Mesenchymal stem cell (in vitro differentiated cells and primary cell): ENCODE measurements at regions not wholly inside any gene's neighbourhood (a gene's known extent, or its start where the extent isn't known, plus 50 kb on each side); places are given as distances from the start of the nearest gene placed in this dataset.

Experiments
- DNase-seq: peaks from one replicate; pipeline ENCODE4 v3.0.0-alpha.2; 2013
- H2AFZ ChIP-seq: one replicate; pipeline ENCODE4 v1.6.1; 2013; ENCODE audit warnings: low read depth, mild to moderate bottlenecking, control low read depth, inconsistent platforms, low read length, moderate library complexity
- H2AK5ac ChIP-seq: 2 replicates; pipeline ENCODE4 v1.6.1; 2013; ENCODE audit warnings: low read length, moderate library complexity, mild to moderate bottlenecking, inconsistent platforms; ENCODE audit not compliant: severe bottlenecking
- H2BK120ac ChIP-seq: one replicate; pipeline ENCODE4 v1.6.1; 2013; ENCODE audit warnings: low read depth, mild to moderate bottlenecking, inconsistent platforms, low read length, moderate library complexity
- H2BK12ac ChIP-seq, 2 experiments: one replicate each; pipeline ENCODE4 v1.6.1; 2013; ENCODE audit warnings: inconsistent platforms in 2 of 2, low read length in 2 of 2, mild to moderate bottlenecking in 2 of 2, moderate library complexity in 2 of 2, control low read depth in 1 of 2
- H2BK15ac ChIP-seq: one replicate; pipeline ENCODE4 v1.6.1; 2013; ENCODE audit warnings: mild to moderate bottlenecking, low read depth, inconsistent platforms; ENCODE audit not compliant: poor library complexity, severe bottlenecking
- H2BK5ac ChIP-seq: 2 replicates; pipeline ENCODE4 v1.6.1; 2013; ENCODE audit warnings: low read depth, mild to moderate bottlenecking, low read length, control low read depth, inconsistent platforms; ENCODE audit not compliant: poor library complexity, severe bottlenecking
- H3K14ac ChIP-seq, 2 experiments: one replicate each; pipeline ENCODE4 v1.6.1; 2013; ENCODE audit warnings: inconsistent platforms in 2 of 2, low read length in 2 of 2, control low read depth in 1 of 2, mild to moderate bottlenecking in 1 of 2, moderate library complexity in 1 of 2
- H3K18ac ChIP-seq, 2 experiments: one replicate each; pipeline ENCODE4 v1.6.1; 2013; ENCODE audit warnings: inconsistent platforms in 2 of 2, low read length in 2 of 2, control low read depth in 1 of 2, low read depth in 1 of 2, mild to moderate bottlenecking in 1 of 2
- H3K23ac ChIP-seq, 2 experiments: one replicate each; pipeline ENCODE4 v1.6.1; 2013; ENCODE audit warnings: inconsistent platforms in 2 of 2, low read length in 2 of 2, mild to moderate bottlenecking in 2 of 2, moderate library complexity in 2 of 2, control low read depth in 1 of 2
- H3K27ac ChIP-seq: 2 replicates; pipeline ENCODE4 v1.5.1; 2013; ENCODE audit warnings: mild to moderate bottlenecking, moderate library complexity, low read length, control low read depth, inconsistent platforms; ENCODE audit not compliant: poor library complexity, severe bottlenecking
- H3K27me3 ChIP-seq, 2 experiments: 2 replicates each; pipeline versions ENCODE4 v1.6.1 to v1.7.0; 2013; ENCODE audit warnings: low read length in 2 of 2, mild to moderate bottlenecking in 2 of 2, moderate library complexity in 2 of 2, control low read depth in 1 of 2, inconsistent platforms in 1 of 2; ENCODE audit not compliant: control insufficient read depth in 1 of 2, insufficient read depth in 1 of 2
- H3K36me3 ChIP-seq, 2 experiments: 2 replicates each; pipeline versions ENCODE4 v1.6.1 to v1.7.0; 2013; ENCODE audit warnings: low read length in 2 of 2, control low read depth in 1 of 2, inconsistent platforms in 1 of 2, low read depth in 1 of 2, mild to moderate bottlenecking in 1 of 2; ENCODE audit not compliant: insufficient read depth in 2 of 2, control insufficient read depth in 1 of 2
- H3K4ac ChIP-seq, 2 experiments: one replicate each; pipeline ENCODE4 v1.6.1; 2013; ENCODE audit warnings: inconsistent platforms in 2 of 2, low read length in 2 of 2, mild to moderate bottlenecking in 2 of 2, moderate library complexity in 2 of 2, control low read depth in 1 of 2, low read depth in 1 of 2
- H3K4me1 ChIP-seq: 2 replicates; pipeline ENCODE4 v1.6.1; 2013; ENCODE audit warnings: low read depth, low read length, control low read depth; ENCODE audit not compliant: control insufficient read depth, insufficient read depth
- H3K4me2 ChIP-seq: 2 replicates; pipeline ENCODE4 v1.6.1; 2013; ENCODE audit warnings: low read length, mild to moderate bottlenecking, inconsistent platforms; ENCODE audit not compliant: poor library complexity, severe bottlenecking
- H3K4me3 ChIP-seq, 2 experiments: 2 replicates each; pipeline versions ENCODE4 v1.5.1 to v1.7.0; 2013; ENCODE audit warnings: low read length in 2 of 2, mild to moderate bottlenecking in 2 of 2, control low read depth in 1 of 2, low read depth in 1 of 2; ENCODE audit not compliant: insufficient read depth in 1 of 2
- H3K79me1 ChIP-seq: replicated peaks from 2 replicates; pipeline ENCODE4 v1.6.1; 2013; ENCODE audit warnings: mild to moderate bottlenecking, control low read depth, low read length, inconsistent platforms; ENCODE audit not compliant: poor library complexity, severe bottlenecking
- H3K9ac ChIP-seq: 2 replicates; pipeline ENCODE4 v1.7.0; 2013; ENCODE audit warnings: mild to moderate bottlenecking, low read length, moderate library complexity
- H3K9me3 ChIP-seq: 2 replicates; pipeline ENCODE4 v1.7.0; 2013; ENCODE audit warnings: mild to moderate bottlenecking, low read length; ENCODE audit not compliant: control insufficient read depth
- H4K8ac ChIP-seq: one replicate; pipeline ENCODE4 v1.6.1; 2013; ENCODE audit warnings: inconsistent platforms, mild to moderate bottlenecking, low read length, moderate library complexity
- H4K91ac ChIP-seq: one replicate; pipeline ENCODE4 v1.6.1; 2013; ENCODE audit warnings: mild to moderate bottlenecking, low read length, inconsistent platforms
- WGBS: methylation state at CpG from one replicate; pipeline ENCODE4 v1.1.7; 2013; ENCODE audit warnings: mixed read lengths; 5-methylcytosine and 5-hydroxymethylcytosine counted together

DNA sequence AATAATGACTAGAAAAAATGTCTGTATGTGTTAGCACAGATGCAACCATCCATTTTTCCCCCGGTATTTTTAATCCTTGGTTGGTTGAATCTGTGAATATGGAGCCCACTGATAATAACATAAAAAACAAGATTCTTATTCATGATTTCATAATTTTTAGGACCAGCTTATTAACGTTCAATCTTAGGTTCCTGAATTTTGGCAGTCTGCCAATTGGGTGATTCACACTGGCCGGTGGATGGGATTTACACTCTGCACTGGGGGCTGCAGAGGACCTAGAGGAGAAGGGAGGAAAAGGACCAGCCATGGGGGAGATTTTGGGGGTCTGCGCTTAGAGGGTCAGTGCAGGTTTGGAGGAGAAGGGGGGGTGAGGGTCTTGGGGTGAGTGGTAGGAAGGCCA is 327.9 kb downstream of the ACTR3B start:
- Histone ChIP-seq H3K27me3 (no peaks in the 10 kb centered on the region), H4K8ac (no peak overlapping the region), H3K9me3 (peaks cover 4% of the 10 kb centered on the region), H3K14ac (no peak overlapping the region), H2BK120ac (no peak overlapping the region), H3K27ac (no peak overlapping the region), H4K91ac (no peak overlapping the region), H2AK5ac (no peak overlapping the region), H3K79me1 (no peaks in the 10 kb centered on the region), H3K4me3 (no peak overlapping the region), H2BK12ac (no peak overlapping the region), H3K23ac (no peak overlapping the region), H3K4me1 (no peaks in the 10 kb centered on the region), H3K4ac (no peak overlapping the region), H3K4me2 (no peak overlapping the region), H3K36me3 (no peaks in the 10 kb centered on the region), H2AFZ (no peak overlapping the region), H3K9ac (no peak overlapping the region), H2BK15ac (no peak overlapping the region), H3K18ac (no peak overlapping the region), H2BK5ac (no peak overlapping the region)
- WGBS = 75% methylated on average over 3 of the region's 4 CpGs
- no peak for DNase-seq

DNA sequence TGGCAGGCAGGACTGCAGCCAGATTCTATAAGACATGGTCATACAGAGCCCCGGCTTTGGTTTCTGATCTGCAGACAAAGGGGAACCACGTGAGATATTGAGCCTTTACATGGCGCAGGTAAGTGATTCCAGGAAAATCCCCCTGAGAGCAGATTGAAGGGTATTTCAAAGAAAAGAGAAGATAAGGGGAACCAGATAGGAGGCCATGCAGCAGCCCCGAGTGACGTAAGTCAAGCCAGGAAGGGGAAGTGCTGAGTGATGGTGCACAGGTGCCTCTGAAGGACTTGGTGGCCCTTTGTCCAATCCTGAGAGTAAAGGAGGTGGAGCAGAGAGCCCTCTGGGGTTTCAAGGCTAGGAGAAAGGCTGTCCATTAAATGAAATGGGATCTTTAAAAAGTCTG is 329.0 kb downstream of the ACTR3B start:
- no peak for DNase-seq
- Histone ChIP-seq H4K91ac (no peak overlapping the region), H2AFZ (no peak overlapping the region), H2BK12ac (no peak overlapping the region), H3K4ac (no peak overlapping the region), H3K9me3 (peaks cover 4% of the 10 kb centered on the region), H3K4me1 (no peaks in the 10 kb centered on the region), H3K23ac (no peak overlapping the region), H3K36me3 (no peaks in the 10 kb centered on the region), H3K27ac (no peak overlapping the region), H3K18ac (no peak overlapping the region), H2BK5ac (no peak overlapping the region), H3K79me1 (no peaks in the 10 kb centered on the region), H3K9ac (no peak overlapping the region), H3K4me3 (no peak overlapping the region), H3K27me3 (no peaks in the 10 kb centered on the region), H3K14ac (no peak overlapping the region), H2BK15ac (no peak overlapping the region), H3K4me2 (no peak overlapping the region), H2AK5ac (no peak overlapping the region), H2BK120ac (no peak overlapping the region), H4K8ac (no peak overlapping the region)
- 87% methylated on average over 5 of the region's 5 CpGs for WGBS

DNA sequence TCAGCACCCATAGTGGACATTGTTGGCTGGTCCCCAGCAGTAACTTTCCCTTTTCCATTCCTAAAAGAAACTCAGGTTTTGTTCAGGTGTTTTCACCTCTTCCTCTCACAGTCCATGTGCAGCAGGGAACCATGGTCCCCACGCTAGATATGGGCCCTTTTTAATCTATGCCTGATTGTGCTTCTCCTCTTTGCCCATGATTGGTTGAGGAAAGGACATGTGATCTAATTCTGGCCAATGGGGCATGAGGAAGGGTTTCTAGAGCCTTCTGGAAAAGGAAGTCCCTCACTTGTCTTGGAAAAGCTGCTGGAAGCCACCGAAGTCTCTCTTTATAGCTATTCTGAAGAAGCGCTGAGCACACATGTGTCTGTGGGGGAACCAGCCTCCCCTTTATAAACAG is 330.7 kb downstream of the ACTR3B start:
- H3K4me3 ChIP-seq = no peak overlapping the region

DNA sequence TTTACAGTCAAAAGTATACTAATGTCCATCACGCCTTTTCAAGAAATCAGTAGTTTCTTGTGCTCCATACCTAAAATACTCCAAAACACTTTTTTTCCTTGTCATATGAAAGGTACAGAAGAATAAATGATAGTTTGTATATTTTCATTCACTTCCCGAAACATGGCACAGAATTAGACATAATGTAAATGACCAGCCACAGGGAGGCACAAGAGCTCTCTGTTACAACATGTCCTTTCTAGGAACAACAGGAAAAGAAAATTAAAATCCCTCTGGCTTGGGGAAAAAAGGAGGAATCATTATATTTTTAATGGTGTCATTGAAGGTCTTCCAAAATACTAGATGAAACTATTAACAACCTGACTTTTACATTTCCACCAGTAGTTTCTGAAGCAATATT is 331.2 kb downstream of the ACTR3B start:
- Histone ChIP-seq H2BK120ac (no peak overlapping the region), H4K8ac (no peak overlapping the region), H2BK15ac (no peak overlapping the region), H3K4me1 (no peaks in the 10 kb centered on the region), H3K18ac (no peak overlapping the region), H3K14ac (no peak overlapping the region), H3K79me1 (no peaks in the 10 kb centered on the region), H3K9ac (no peak overlapping the region), H3K4me2 (no peak overlapping the region), H3K9me3 (peaks cover 17% of the 10 kb centered on the region), H3K27ac (no peak overlapping the region), H3K36me3 (no peaks in the 10 kb centered on the region), H2BK12ac (no peak overlapping the region), H2AK5ac (no peak overlapping the region), H4K91ac (no peak overlapping the region), H2BK5ac (no peak overlapping the region), H2AFZ (no peak overlapping the region), H3K4ac (no peak overlapping the region), H3K4me3 (no peak overlapping the region), H3K27me3 (no peaks in the 10 kb centered on the region), H3K23ac (no peak overlapping the region)
- WGBS = 67% methylated on average over 1 of the region's 2 CpGs
- no peak for DNase-seq

More for the DNA sequence above, 330.7 kb downstream of the ACTR3B start:
- no peak overlapping the region for H3K18ac ChIP-seq
- no peak for DNase-seq
- no peak overlapping the region for H2BK5ac ChIP-seq
- no peak overlapping the region for H3K27ac ChIP-seq
- no peak overlapping the region for H3K23ac ChIP-seq
- H3K36me3 ChIP-seq = no peaks in the 10 kb centered on the region
- H2BK120ac ChIP-seq = no peak overlapping the region
- H4K91ac ChIP-seq = no peak overlapping the region
- H2AK5ac ChIP-seq = no peak overlapping the region
- H3K4me1 ChIP-seq = no peaks in the 10 kb centered on the region
- 74% methylated on average over 3 of the region's 3 CpGs for WGBS
- no peak overlapping the region for H2BK12ac ChIP-seq
- no peak overlapping the region for H3K9ac ChIP-seq
- H3K79me1 ChIP-seq = no peaks in the 10 kb centered on the region
- H4K8ac ChIP-seq = no peak overlapping the region
- H2AFZ ChIP-seq = no peak overlapping the region
- H3K4ac ChIP-seq = no peak overlapping the region
- H2BK15ac ChIP-seq = no peak overlapping the region
- H3K4me2 ChIP-seq = no peak overlapping the region
- peaks cover 17% of the 10 kb centered on the region for H3K9me3 ChIP-seq
- H3K27me3 ChIP-seq = no peaks in the 10 kb centered on the region
- no peak overlapping the region for H3K14ac ChIP-seq
